ENCODE measurements at regions not wholly inside any gene's neighbourhood (a gene's known extent, or its start where the extent isn't known, plus 50 kb on each side); places are given as distances from the start of the nearest gene placed in this dataset.
"Not testable (repeated sequence)": the region's sequence is repeated elsewhere in the genome, so short reads cannot be mapped to it uniquely, and the experiment has no call there.

DNA sequence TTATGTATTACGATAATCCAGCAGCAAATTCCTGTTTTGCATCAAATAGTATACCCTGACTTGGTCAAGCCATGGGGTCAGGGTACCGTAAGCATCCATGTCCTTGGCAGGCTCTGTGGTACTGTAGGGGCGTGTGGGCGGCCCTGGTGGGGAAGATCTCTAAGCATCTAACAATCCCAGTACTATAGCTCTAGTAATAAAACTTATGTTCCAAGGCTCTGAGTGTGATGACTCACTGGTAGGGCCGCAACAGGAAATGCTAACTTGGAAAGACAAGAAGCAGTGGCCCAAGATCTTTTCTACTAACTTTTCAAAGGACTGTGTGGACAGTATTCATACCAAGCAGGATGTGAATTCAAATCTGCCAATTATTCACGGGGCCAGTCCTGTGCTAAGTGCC lies 63.8 kb downstream of the CLEC18A start:
- DNase-seq (ENCODE audit: low read depth in 2 of 2): not testable (repeated sequence)

DNA sequence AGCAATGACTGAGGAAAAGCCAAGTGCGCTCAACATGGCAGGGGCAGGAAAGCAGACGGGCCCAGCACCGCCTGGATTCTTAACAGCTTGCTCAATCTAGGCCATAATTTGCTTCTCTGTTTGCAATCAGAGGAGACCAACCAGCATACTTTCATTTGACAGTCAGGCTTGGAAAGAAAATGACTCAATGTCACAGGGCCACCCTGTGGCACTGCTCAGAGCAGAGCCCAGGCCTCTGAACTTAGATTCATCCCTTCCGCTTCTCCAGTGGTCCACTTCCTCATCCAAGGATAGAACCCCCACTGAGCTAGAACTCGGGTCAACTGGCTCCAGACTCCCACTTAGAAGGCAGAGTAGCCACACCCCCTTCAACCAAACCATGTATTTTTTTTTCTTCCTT lies 65.6 kb downstream of the CLEC18A start:
- not testable (repeated sequence) for DNase-seq (ENCODE audit: low read depth in 2 of 2)

DNA sequence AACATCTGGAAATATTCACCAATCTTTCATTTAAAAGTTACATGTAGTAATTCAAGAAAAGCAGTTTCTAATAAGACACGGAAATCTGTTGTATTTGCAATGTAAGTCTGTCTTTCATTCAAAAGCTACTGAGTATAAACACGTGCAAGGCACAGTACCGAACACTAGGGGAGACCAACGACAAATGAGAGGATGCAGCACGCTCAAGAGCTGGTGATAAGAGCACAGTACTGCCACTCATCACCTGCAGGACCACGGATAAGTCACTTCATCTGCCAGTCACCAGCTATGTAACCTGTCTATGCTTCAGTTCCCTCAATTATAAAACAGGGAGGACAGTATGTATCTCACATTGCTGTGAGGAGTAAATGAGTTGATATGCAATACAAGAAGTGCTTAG lies 67.1 kb downstream of the CLEC18A start:
- peak in 1 of 2 donors; percentile 8 for DNase-seq (ENCODE audit: low read depth in 2 of 2)

DNA sequence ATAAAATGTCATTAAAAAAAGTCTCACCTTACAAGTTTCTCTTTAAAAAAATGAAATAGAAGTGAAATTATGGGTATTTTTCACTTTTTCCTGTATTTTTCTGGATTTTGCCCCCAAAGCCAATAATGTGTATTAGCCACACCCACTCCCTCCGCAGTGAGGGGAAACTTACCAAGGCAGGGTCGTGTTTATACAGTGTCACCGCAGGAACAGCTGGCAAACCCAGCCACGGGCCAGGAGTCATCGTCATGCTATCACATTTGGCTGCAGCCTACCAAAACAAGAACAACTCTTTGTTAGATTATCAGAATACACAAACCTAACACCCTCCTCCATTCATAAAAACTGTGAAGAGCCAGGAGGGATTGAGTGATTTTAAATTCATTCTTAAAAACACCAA lies 72.1 kb downstream of the CLEC18A start:
- DNase-seq (ENCODE audit: low read depth in 2 of 2): not testable (repeated sequence)

DNA sequence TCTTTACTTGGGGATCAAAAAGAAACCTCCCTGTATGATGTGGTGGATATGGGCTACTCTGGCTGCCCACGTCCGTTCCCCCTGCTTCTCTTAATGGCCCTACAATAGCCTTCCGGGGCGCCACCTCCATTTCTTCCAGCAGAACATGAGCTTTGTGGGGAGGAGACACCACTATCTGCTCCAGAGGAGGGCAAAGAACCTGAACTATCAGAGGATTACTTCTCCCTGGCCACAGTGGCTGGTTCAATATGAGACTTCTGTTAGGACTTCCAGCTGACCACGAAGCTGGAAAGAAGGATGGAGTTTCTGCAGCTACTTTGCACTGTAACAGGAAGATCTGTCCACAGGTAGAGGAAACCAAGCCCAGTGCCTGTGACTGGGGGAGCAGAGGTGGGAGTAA lies 72.8 kb downstream of the CLEC18A start:
- DNase-seq (ENCODE audit: low read depth in 2 of 2): not testable (repeated sequence)

DNA sequence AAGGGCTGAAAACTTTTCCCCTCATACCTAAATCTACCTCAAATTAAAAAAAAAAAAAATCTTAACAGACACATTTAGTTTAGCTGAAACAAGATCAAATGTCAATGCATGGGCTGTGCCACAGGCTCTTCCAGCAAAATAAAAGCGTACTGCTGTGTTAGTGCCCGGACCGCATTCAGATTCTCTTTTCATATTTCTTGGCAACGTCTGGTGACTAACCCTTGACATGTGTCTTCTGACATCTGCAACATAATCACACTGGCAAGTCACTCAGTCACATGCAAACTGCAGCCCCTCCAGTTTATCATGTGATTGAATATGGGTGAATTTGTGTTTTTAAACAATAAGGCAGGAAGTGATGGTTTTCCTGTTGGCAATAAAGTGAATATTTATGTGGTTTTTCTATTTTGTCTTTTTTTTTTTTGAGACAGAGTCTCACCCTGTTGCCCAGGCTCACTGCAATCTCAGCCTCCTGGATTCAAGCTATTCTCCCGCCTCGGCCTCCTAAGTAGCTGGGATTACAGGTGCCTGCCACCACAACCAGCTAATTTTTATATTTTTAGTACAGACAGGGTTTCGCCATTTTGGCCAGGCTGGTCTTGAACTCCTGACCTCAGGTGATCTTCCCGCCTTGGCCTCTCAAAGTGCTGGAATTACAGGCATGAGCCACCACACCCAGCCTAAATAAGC lies 75.2 kb downstream of the CLEC18A start:
- not testable (repeated sequence) for DNase-seq (ENCODE audit: low read depth in 2 of 2)

DNA sequence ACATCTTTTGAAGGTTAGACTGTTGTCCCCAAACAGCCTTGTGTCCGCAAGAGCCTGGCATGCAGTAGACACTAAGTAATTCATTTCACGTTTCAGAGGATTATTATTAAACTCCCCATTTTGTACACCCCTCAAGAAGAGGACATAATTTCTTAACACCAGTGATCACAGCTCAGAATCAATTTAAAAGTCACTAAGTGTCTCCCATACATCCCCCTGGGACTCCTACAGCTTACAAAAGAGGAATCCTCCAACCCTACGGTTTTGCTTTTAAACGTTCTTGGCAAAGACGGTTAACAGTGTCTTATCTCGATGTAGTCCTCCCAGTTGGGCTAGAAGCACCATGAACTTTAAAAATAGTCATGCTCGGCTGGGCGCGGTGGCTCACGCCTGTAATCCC lies 81.2 kb upstream of the PDPR start:
- DNase-seq (ENCODE audit: low read depth in 2 of 2): not testable (repeated sequence)

DNA sequence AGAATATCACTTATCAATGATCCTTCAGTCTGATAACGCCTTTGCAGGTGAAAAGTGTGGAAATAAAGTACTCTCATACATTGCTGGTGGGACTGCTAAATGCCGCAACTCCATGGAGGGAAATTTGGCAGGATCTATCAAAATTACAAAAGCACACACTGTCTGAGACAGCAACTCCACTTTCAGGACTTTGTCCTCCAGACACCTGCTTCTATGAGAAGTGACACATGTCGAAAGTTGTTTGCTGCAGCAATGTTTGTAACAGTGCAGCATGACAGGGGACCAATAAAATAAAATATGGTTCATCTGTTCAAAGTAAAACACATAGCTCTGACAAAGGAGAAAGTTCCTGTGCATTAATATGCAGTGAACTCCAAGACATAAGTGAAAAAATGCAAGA lies 76.2 kb upstream of the PDPR start:
- DNase-seq (ENCODE audit: low read depth in 2 of 2): not testable (repeated sequence)

DNA sequence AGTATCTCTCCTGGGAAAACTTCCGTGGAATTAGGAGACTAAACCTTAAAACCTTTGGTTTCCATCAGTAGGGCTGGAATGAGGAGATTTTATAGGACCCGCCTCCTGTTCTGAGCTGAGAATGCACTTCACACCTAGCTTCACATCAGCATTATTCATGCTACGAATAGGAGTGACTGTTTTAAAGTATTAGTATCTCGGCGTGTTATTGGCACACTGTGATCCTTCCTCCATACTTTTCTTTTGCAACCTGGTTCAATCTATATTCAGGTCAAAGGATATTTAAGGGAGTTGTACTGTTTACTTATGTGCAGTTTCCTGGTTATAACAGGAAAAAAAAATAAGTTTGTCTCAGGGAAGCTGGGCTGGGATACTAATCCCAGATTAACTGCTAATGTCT lies 73.6 kb upstream of the PDPR start:
- not testable (repeated sequence) for DNase-seq (ENCODE audit: low read depth in 2 of 2)

DNA sequence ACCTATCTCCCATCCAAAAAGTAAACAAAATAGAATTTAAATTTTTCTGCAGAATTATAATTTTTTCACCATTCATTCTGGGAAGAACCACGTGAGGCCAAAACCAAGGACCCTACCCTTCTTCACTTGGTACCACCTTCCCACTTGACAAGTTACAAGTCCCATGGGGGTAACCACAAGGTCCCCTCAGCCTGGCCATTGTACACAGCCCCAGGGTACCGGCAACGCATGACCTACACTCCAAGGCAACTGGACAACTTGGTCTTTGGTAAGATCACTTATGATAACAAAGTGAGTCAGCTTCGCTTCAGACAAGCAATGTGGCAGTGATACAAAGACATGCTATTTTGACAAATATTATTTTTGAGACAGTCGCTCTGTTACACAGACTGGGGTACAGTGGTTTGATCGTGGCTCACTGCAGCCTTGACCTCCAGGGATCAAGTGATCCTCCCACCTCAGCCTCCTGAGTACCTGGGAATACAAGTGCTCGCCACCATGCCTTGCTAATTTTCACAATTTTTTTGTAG lies 70.5 kb upstream of the PDPR start:
- not testable (repeated sequence) for DNase-seq (ENCODE audit: low read depth in 2 of 2)

DNA sequence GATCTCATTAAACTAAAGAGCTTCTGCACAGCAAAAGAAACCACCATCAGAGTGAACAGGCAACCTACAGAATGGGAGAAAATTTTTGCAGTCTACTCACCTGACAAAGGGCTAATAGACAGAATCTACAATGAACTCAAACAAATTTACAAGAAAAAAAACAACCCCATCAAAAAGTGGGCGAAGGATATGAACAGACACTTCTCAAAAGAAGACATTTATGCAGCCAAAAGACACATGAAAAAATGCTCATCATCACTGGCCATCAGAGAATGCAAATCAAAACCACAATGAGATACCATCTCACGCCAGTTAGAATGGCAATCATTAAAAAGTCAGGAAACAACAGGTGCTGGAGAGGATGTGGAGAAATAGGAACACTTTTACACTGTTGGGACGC lies 67.6 kb upstream of the PDPR start:
- DNase-seq (ENCODE audit: low read depth in 2 of 2): not testable (repeated sequence)

DNA sequence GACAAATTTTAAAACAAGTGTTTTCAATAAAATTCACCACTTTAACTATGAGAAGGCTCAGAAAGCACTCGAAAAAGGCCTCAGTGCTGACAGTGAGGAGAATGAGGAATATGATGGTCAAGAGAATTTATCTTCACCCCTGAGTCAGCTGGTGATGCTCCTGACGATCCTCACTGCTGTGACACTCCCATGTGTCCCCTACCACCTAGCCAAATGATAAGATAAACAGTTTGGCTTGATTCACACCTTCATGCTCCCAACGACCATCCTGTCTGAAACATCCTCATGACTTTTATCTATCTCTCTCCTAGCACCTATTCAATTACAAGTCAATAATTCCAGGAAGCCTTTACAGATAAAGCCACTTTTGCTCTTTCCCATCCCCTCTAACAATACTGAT lies 66.0 kb upstream of the PDPR start:
- not testable (repeated sequence) for DNase-seq (ENCODE audit: low read depth in 2 of 2)

DNA sequence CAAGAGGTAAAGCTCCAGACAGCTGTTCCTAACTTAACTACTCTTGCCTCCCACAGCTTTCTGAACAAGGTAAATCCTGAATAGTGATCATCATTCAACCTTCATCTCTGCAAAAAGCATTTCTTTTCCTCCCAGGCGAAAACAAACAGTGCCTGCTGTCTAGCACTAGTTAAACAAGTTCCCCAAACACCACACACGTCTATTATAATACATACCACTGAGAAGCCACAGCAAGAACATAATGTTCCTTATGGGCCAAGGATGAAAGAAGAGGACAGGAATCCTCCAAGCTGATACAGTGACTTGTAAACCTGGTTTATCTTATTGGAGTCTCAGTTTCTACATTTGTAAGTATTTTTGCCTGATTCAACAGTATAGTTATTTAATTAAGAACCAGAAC lies 56.1 kb upstream of the PDPR start:
- DNase-seq (ENCODE audit: low read depth in 2 of 2): not testable (repeated sequence)

DNA sequence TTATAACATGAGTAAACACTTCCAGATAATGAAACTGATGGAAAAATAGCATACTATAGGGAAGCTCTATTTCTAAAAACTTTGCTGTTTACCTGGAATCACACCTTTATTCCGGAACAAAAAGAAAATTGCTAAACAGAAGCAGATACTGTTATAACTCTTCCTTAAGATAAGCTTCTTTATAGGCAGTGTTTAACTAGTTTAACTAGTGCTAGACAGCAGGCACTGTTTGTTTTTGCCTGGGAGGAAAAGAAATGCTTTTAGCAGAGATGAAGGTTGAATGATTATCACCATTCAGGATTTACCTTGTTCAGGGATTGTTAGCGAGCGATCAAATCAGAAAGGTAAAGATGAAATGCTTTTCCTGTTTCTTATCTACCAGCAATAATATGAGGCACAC lies 54.7 kb upstream of the PDPR start:
- DNase-seq (ENCODE audit: low read depth in 2 of 2): not testable (repeated sequence)

DNA sequence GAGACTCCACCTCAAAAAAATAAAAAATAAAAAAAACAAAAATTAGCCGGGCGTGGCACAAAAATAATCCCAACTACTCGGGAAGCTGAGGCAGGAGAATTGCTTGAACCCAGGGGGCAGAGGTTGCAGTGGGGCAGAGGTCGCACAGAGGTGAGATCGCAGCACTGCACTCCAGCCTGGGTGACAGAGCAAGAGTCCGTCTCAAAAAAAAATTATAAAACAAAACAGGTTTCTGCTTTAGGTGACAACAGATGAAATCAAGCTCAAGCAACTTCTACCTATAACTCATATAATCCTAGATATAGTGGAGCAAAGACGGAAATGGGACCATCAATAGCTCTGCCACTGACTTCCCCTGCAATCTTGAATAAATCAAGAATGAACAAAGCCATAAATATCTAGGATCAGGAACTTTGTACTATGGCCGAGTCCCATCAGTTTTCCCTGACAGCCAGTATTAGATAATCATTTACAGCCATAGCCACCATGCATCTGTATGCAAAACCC lies 53.6 kb upstream of the PDPR start:
- DNase-seq (ENCODE audit: low read depth in 2 of 2): not testable (repeated sequence)

DNA sequence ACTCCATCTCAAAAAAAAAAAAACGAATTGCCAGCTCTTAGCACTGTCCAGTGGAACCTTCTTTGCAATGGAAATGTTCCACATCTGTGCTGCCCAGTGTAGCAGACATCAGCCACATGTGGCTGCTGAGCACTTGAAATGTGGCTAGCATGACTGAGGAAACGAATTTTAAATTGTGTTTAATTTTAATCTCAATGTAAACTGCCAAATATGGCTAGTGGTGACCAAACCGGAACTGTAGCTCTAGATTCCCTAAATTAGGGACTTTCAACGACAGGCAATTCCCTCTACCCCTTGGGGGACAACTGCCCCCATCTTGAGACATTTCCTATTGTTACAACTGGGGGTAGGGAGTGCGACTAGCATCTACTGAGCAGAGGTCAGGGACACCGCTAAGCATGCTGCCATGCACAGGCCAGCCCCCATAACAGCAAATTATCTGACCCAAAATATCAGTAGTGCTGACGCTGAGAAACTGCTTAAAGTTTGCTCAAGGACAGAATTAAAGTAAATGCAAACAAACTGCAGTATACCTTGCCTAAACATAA lies 52.4 kb upstream of the PDPR start:
- not testable (repeated sequence) for DNase-seq (ENCODE audit: low read depth in 2 of 2)

DNA sequence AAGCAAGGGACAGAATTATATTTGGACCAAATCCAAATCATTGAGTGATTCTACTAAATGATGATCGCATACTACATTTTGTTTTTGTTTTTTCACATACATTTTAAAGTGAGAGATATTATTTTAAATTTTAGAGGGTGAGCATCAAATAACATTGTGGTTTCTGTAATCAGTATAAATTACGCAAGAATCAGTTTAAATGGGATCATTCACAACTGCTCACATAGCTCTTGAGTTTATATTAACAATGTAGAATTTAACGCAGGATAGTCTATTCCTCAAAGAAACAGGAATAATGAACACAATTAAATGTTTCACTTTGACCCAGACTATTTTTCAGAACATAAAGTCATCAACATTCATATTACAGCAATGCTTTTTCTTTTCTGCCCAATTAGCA lies 51.2 kb upstream of the PDPR start:
- not testable (repeated sequence) for DNase-seq (ENCODE audit: low read depth in 2 of 2)
